Middle frontal gyrus (tissue), 1 donor: ENCODE measurements at regions not wholly inside any gene's neighbourhood (a gene's known extent, or its start where the extent isn't known, plus 50 kb on each side); places are given as distances from the start of the nearest gene placed in this dataset.

Experiments used
- DNase-seq: peaks from one replicate; pipeline ENCODE4 v3.0.0-alpha.2; 2015; ENCODE audit warnings: low spot score; ENCODE audit errors: extremely low spot score

- DNase-seq, result no peak
These were observed 52.0 kb upstream of the ULK4 start for GRCh38 chr3:42013691-42014457.

- no peak for DNase-seq
These were observed 51.2 kb upstream of the ULK4 start for GRCh38 chr3:42012935-42013690.

GRCh38 chr3:42012383-42012934 lies 50.6 kb upstream of the ULK4 start:
- DNase-seq, result no peak
